Head of caudate nucleus (tissue), 42 donors: ENCODE measurements at regions not wholly inside any gene's neighbourhood (a gene's known extent, or its start where the extent isn't known, plus 50 kb on each side); places are given as distances from the start of the nearest gene placed in this dataset.
A peak's percentile ranks its signal among the peaks of the same experiment; 100 is the strongest.

Experiments
- DNase-seq, 42 donors: peaks; one replicate each; pipeline versions ENCODE4 v3.0.0 to v3.0.0-alpha.2; 2020 to 2021; ENCODE audit warnings: mixed read lengths in 7 of 42
- intact Hi-C: fragments of 100-400 bp; cut with DNase I; formaldehyde crosslinking; loops from one replicate; pipeline ENCODE4 v1.15.0; 2022

GRCh38 chr11:116647305-116648080, 125.3 kb downstream of the BUD13 start:
- DNase-seq: no peak
- intact Hi-C loops: no loop called here

GRCh38 chr11:116646191-116646590, 126.6 kb downstream of the BUD13 start:
- intact Hi-C loops: no loop called here
- no peak for DNase-seq

DNA sequence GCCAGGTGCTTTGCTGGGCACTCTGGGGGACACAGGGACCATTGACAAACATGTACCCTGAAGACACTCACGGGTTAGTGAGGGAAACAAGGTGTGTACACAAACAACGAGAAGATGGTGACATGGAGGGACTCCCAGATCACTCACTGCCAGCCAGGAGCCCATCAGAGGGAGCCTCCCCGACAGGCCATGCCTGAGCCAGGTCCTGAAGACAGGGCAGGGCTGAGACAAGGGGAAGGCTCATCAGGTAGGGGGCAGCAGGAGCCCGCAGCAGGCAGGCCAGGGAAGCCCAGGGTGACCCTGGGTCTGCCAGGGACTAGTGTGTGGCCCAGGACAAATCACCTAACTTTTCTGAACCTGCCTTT, 127.9 kb downstream of the BUD13 start:
- no peak for DNase-seq
- intact Hi-C loops: no loop called here

GRCh38 chr11:116644201-116644940, 128.4 kb downstream of the BUD13 start:
- no peak for DNase-seq
- intact Hi-C loops: no loop called here

DNA sequence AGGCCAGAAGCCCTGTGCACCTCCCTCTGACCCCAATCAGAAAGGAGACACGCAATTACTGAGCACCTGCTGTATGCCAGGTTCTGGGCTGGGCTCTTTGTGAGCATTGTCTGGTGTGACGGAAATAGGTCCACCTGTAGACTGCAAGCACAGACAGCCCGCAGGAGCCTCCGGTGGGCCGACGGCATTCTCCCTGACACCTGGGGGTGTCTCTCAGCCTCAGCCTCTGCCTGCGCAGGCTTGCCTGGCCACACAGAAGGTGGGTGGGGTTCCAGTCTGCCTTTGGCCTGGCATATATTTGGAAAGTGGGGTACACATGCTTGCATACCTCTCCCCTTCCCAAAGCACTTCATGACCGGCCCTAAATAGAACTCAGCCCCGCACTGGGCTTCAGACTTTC, 129.3 kb downstream of the BUD13 start:
- intact Hi-C loops: no loop called here
- DNase-seq: no peak

DNA sequence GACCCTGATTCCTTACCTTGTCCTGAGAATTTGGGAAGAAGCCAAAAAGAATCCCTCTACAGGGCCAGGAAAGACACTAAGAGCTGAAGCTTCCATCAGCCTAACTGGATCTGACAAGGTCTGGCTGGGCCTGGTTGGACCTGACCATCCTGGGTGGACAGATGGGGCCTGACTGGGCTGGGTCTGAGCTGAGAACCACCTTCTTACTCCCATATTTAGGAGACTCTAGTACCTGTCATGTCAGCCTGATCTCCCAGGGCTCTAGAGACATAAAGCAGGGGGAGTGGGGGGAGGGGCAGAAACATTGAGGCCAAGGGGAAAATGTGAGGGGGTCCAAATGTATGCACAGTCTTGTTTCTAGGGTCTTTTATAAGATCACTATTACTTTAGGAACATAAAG, 129.9 kb downstream of the BUD13 start:
- intact Hi-C loops: no loop called here
- no peak for DNase-seq

DNA sequence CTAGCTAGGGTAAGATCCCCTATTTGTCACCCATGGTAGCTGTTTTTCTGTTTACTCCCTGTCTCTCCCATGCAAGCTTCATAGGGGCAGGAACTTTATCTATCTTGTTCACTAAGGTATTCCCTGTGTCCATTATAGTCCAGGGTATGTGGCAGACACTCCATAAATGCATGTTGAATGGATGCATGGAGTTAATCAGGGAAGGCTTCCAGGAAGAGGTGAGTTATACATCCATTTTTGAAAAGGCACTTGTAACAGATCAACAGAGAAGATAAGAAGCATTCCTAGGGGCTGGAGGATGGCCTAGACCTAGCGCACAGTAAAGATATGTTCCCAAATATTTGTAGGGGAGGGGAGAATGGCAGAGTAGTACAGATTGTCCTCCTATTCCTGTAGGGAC, 130.3 kb downstream of the BUD13 start:
- no peak for DNase-seq
- intact Hi-C loops: no loop called here

DNA sequence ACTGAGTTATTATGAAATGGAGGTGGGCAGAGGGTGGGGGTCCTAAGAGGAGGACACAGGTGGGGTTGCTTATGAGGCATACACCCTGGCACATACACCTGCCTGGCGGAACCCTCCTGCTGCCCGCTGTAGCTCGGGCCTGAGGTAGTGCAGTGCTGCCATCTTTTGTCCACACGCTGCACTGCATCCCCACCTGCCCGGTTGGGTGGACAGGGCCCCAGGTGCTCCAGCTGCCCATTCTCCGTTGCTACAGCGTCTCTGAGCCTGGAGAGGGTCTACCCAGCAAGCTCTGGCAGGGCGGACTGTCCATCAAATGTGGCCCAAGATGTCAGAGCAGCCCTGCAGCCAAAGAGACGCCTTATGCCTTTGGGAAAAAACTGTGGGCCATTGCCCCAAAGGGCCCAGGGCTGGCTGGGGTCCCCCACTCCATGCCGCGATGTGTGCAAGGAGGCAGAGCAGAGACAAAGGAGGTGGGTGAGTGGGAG, 131.2 kb downstream of the BUD13 start:
- intact Hi-C loops: no loop called here
- DNase-seq: peak in 40 of 42 donors; percentile 4 to 72 (median 46)

GRCh38 chr11:116640641-116641402, 132.0 kb downstream of the BUD13 start:
- DNase-seq: peak in 1 of 42 donors; percentile 18
- intact Hi-C loops: no loop called here

- DNase-seq: peak in 1 of 42 donors; percentile 17
- intact Hi-C loops: no loop called here
Observed at GRCh38 chr11:116638463-116638862, 134.3 kb downstream of the BUD13 start.

- intact Hi-C loops: no loop called here
- peak in 1 of 42 donors; percentile 24 for DNase-seq
Observed at GRCh38 chr11:116637766-116638165, 135.0 kb downstream of the BUD13 start.

DNA sequence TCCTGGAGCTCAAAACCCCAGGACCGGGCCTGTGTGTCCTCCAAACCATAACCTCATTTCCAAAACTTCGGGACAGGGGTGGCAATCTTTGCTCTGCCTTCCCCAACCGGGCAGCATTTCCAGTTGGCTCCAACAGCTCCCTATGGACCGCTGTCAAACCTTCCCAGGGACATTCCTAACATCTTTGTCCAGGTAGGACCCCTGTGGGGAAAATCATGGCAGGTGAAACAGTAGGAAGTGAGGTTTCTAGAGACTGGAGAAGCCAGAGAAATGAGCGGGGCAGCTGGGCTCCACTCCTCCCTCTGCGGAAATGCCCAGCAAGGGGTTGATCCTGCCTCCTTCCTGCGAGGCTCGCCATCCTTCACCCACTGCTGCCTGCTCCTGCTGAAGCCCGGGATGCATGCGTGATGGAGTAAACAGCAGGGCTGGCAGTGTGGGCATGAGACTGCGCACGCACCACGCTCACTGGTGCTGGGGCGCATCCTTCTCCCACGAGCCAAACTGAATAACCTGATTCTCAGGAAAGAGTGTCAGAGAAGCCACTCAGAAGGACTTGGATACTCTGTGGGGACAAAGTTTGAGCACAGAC, 136.4 kb downstream of the BUD13 start:
- intact Hi-C loops: no loop called here
- peak in 1 of 42 donors; percentile 35 for DNase-seq

- intact Hi-C loops: no loop called here
Observed at GRCh38 chr11:116631201-116631600, 141.6 kb downstream of the BUD13 start.

DNA sequence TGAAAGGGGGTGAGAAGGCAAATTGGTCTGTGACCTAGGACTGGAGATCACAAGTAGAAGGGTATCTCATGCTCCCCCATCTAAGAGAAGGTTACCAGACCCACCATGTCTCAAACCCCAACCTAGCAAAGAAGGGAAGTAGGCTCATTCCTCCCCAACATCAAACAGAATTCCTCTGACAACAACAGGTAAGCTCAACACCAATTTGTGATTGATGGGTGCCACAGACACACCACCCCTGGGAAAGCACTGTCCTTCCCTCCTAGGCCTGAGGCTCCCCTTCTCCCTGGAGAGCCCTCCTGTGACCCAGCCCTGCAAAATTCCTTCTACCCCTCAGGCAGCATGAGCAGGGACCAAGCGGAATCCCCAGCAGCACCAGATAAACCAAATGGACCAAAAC, 154.3 kb downstream of the BUD13 start:
- intact Hi-C loops: no loop called here
- no peak for DNase-seq

More at GRCh38 chr11:116631201-116631600, 141.6 kb downstream of the BUD13 start:
- no peak for DNase-seq

DNA sequence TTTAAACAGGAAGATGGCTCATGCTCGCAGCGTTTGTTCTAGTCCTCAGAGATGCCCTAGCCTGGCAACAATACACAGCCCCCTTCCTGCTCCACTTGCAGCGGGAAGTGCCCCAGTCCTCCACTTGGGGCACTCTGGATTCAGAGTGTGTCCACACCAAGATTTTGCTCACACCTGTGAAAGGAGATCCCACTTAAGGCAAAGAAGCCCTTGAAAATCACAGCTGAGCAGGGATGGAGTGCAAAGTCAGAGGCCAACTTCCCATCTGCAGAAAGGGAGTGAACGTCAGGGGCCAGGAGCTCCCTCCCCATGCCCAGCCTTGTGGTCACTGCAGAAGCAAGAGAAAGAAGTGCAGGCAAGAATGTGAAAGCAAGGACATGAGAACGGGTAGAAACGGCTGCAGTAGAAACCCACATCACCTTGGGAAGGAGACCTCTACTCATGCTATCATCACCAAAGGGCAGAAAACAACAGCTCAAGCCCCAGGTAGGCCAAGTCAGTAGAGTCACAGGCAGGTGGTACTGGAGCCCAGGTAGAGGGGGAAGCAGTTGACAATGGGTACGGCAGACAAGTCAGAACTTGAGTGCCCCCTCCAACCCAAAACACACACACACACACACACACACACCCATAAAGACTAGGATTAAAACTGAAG, 157.4 kb downstream of the BUD13 start:
- DNase-seq: peak in 1 of 42 donors; percentile 4

DNA sequence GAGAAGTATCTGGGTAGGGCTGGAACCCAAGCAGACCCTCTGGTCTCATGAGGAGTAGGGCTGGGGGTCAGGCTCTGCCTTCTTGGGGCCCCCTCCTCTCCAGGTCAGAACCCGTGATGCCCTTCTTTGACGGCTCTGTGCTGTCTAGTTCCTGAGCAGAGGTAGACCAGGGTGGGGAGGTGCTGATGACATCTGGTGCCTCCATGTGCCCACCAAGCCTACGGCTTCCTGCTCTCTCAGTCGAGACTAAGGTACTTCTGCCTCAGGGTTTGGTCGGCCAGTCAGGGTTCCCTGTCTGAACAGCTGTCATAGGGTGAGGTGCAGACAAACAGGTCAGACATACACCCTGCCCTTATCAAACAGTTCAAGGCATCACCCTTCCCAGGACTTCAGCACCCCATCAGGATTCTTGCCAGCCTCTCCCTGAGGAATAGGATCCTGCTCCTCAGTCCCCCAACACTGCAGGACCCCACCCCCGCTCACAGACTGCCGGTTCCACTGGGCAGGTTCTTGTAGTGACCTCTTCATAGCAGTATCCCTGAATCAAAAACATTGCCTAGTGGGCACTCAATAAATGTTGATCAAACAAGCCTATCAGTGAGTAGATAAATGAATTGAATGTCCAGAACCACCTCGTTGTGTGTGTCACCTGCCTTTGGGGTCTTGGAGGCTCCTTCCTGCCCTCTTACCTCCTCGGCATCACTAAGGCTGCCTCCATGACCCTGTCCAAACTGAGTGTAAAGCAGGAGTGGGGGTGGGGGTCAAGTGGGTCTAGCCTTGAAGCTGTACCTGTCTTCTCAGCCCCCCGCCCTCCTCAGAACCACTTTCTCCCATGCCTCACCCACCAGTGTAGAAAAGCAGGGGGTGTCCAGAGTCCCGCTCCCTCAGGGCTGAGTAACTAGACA, 158.2 kb downstream of the BUD13 start:
- intact Hi-C loops: no loop called here

More for the DNA sequence above, 157.4 kb downstream of the BUD13 start:
- intact Hi-C loops: no loop called here

DNA sequence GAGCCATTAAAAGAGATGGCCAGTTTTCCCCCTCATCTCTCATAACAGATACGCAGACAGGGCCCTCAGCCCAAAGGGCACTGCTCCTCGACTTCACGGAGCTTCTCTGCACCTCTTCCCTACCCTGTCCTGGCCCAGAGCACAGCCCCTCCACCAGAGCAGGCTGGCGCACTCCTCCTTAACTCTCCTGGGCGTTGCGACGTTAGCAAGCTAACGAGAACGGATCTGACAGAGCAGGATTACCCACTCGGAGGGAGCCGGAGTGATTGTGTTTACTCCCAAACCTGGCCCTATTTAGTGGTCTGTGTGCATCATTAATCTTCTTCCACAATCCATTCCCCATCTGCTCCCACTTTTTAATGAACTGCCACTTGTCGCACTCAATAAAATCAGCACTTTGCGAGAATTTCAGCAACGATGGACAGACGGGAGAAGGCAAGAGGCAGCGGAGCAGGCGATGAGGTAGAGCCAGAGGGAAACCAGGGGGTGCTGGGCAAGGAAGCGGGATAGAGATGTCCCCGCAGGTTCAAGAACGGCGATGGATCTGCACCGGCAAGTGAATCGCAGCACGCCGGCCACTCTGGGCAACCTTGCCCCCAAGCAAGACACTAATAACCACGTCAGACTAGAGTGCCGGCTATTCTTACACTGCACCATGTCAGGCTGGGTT, 159.4 kb downstream of the BUD13 start:
- intact Hi-C loops: no loop called here
- peak in 2 of 42 donors; percentile 3 to 15 for DNase-seq

More for the DNA sequence above, 158.2 kb downstream of the BUD13 start:
- peak in 1 of 42 donors; percentile 25 for DNase-seq
